Chondrocyte (in vitro differentiated cells): ENCODE measurements at regions not wholly inside any gene's neighbourhood (a gene's known extent, or its start where the extent isn't known, plus 50 kb on each side); places are given as distances from the start of the nearest gene placed in this dataset.

Experiments used
- DNase-seq: peaks from one replicate; pipeline ENCODE4 v3.0.0; 2021; ENCODE audit warnings: mixed read lengths, low spot score
- H3K27ac Mint-ChIP-seq: one replicate; pipeline ENCODE4 v1.8.0; 2021; ENCODE audit warnings: mild to moderate bottlenecking, moderate library complexity, mixed read lengths; ENCODE audit not compliant: unreplicated experiment
- H3K27me3 Mint-ChIP-seq: 2 replicates; pipeline ENCODE4 v1.8.0; 2021; ENCODE audit warnings: low read depth, mixed read lengths
- H3K36me3 Mint-ChIP-seq: 2 replicates; pipeline ENCODE4 v1.8.0; 2021; ENCODE audit warnings: low read depth, mixed read lengths
- H3K4me1 Mint-ChIP-seq: 2 replicates; pipeline ENCODE4 v1.8.0; 2021; ENCODE audit warnings: low read depth, mild to moderate bottlenecking, mixed read lengths
- H3K4me3 Mint-ChIP-seq: one replicate; pipeline ENCODE4 v1.8.0; 2021; ENCODE audit warnings: mild to moderate bottlenecking, moderate library complexity, mixed read lengths; ENCODE audit not compliant: unreplicated experiment
- H3K9me3 Mint-ChIP-seq: 2 replicates; pipeline ENCODE4 v1.8.0; 2021; ENCODE audit warnings: low read depth, mixed read lengths
- CTCF ChIP-seq: fragments of 200-600 bp; sonication (generic); IDR thresholded peaks from 2 replicates; pipeline ENCODE4 v1.5.0; 2021; ENCODE audit warnings: antibody characterized with exemption, mild to moderate bottlenecking, moderate library complexity

GRCh38 chr1:38300616-38301015, 254.0 kb upstream of the POU3F1 start:
- peaks cover 6% of the 10 kb centered on the region for H3K27me3 Mint-ChIP-seq

GRCh38 chr1:38297842-38298241, 251.2 kb upstream of the POU3F1 start:
- H3K27ac Mint-ChIP-seq: peak overlapping the region; percentile 11
- H3K9me3 Mint-ChIP-seq: peaks cover 4% of the 10 kb centered on the region

More at GRCh38 chr1:38300616-38301015, 254.0 kb upstream of the POU3F1 start:
- Mint-ChIP-seq H3K27ac (no peak overlapping the region), H3K4me3 (no peak overlapping the region), H3K4me1 (peaks cover 22% of the 10 kb centered on the region), H3K36me3 (peaks cover 2% of the 10 kb centered on the region), H3K9me3 (no peaks in the 10 kb centered on the region)
- TF ChIP-seq CTCF: no peak
- DNase-seq: no peak

GRCh38 chr1:38297246-38297645, 250.7 kb upstream of the POU3F1 start:
- no peak overlapping the region for H3K4me3 Mint-ChIP-seq
- peaks cover 2% of the 10 kb centered on the region for H3K36me3 Mint-ChIP-seq
- no peak for TF ChIP-seq CTCF
- peaks cover 4% of the 10 kb centered on the region for H3K9me3 Mint-ChIP-seq
- H3K27me3 Mint-ChIP-seq: peaks cover 3% of the 10 kb centered on the region
- H3K27ac Mint-ChIP-seq: no peak overlapping the region
- peaks cover 20% of the 10 kb centered on the region for H3K4me1 Mint-ChIP-seq
- DNase-seq: no peak

More at GRCh38 chr1:38297842-38298241, 251.2 kb upstream of the POU3F1 start:
- Mint-ChIP-seq H3K4me1 (peaks cover 22% of the 10 kb centered on the region), H3K36me3 (peaks cover 2% of the 10 kb centered on the region), H3K4me3 (no peak overlapping the region), H3K27me3 (peaks cover under 1% of the 10 kb centered on the region)
- DNase-seq: no peak
- no peak for TF ChIP-seq CTCF

GRCh38 chr1:38296047-38296446, 249.5 kb upstream of the POU3F1 start:
- Mint-ChIP-seq H3K4me3 (no peak overlapping the region), H3K4me1 (peaks cover 19% of the 10 kb centered on the region), H3K27ac (no peak overlapping the region), H3K27me3 (peaks cover 3% of the 10 kb centered on the region), H3K36me3 (peaks cover 2% of the 10 kb centered on the region), H3K9me3 (peaks cover 4% of the 10 kb centered on the region)
- no peak for DNase-seq
- TF ChIP-seq CTCF: no peak

- H3K4me3 Mint-ChIP-seq: no peak overlapping the region
- H3K9me3 Mint-ChIP-seq: peaks cover 4% of the 10 kb centered on the region
- H3K36me3 Mint-ChIP-seq: peaks cover 2% of the 10 kb centered on the region
- H3K27ac Mint-ChIP-seq: no peak overlapping the region
- H3K27me3 Mint-ChIP-seq: peaks cover 3% of the 10 kb centered on the region
- no peak for DNase-seq
- peaks cover 18% of the 10 kb centered on the region for H3K4me1 Mint-ChIP-seq
- no peak for TF ChIP-seq CTCF
These were observed 247.0 kb upstream of the POU3F1 start for GRCh38 chr1:38293567-38293966.
